ENCODE measurements at regions not wholly inside any gene's neighbourhood (a gene's known extent, or its start where the extent isn't known, plus 50 kb on each side); places are given as distances from the start of the nearest gene placed in this dataset.

GRCh38 chr6:78465059-78465634 lies 402.2 kb upstream of the IRAK1BP1 start:
- DNase-seq (no peak), ATAC-seq (no peak)
- Histone ChIP-seq H3K4me1 (ENCODE audit: low read depth) (no peaks in the 10 kb centered on the region), H3K4me3 (no peak overlapping the region), H3K36me3 (ENCODE audit: low read depth) (no peaks in the 10 kb centered on the region), H3K9me3 (no peaks in the 10 kb centered on the region)
- TF ChIP-seq CTCF (IDR thresholded peaks at IDR 0.05) = no peak
- intact Hi-C loops (cut with DNase I, micrococcal nuclease) = no loop called here

- Histone ChIP-seq H3K4me3 (no peak overlapping the region), H3K4me1 (ENCODE audit: low read depth) (no peaks in the 10 kb centered on the region), H3K36me3 (ENCODE audit: low read depth) (no peaks in the 10 kb centered on the region), H3K9me3 (no peaks in the 10 kb centered on the region)
- intact Hi-C loops (cut with DNase I, micrococcal nuclease) = no loop called here
- ATAC-seq = no peak
- no peak for TF ChIP-seq CTCF (IDR thresholded peaks at IDR 0.05)
- no peak for DNase-seq
Observed at GRCh38 chr6:78476561-78476960, 390.8 kb upstream of the IRAK1BP1 start.

- no peak for ATAC-seq
Observed at GRCh38 chr6:78482801-78483552, 384.4 kb upstream of the IRAK1BP1 start.

GRCh38 chr6:78483553-78484197 lies 383.7 kb upstream of the IRAK1BP1 start:
- TF ChIP-seq CTCF (IDR thresholded peaks at IDR 0.05) = no peak
- no peak for ATAC-seq
- DNase-seq = no peak
- H3K4me3 ChIP-seq = no peak overlapping the region
- no peaks in the 10 kb centered on the region for H3K36me3 ChIP-seq (ENCODE audit: low read depth)
- H3K4me1 ChIP-seq (ENCODE audit: low read depth) = no peaks in the 10 kb centered on the region
- intact Hi-C loops (cut with DNase I, micrococcal nuclease) = no loop called here
- H3K9me3 ChIP-seq = no peaks in the 10 kb centered on the region

More at GRCh38 chr6:78482801-78483552, 384.4 kb upstream of the IRAK1BP1 start:
- no peak for TF ChIP-seq CTCF (IDR thresholded peaks at IDR 0.05)
- no peak for DNase-seq
- Histone ChIP-seq H3K4me1 (ENCODE audit: low read depth) (no peaks in the 10 kb centered on the region), H3K9me3 (no peaks in the 10 kb centered on the region), H3K4me3 (no peak overlapping the region), H3K36me3 (ENCODE audit: low read depth) (no peaks in the 10 kb centered on the region)
- intact Hi-C loops (cut with DNase I, micrococcal nuclease) = no loop called here

GRCh38 chr6:78484198-78485064 lies 382.9 kb upstream of the IRAK1BP1 start:
- DNase-seq (no peak), ATAC-seq (no peak)
- Histone ChIP-seq H3K36me3 (ENCODE audit: low read depth) (no peaks in the 10 kb centered on the region), H3K4me3 (no peak overlapping the region), H3K9me3 (no peaks in the 10 kb centered on the region), H3K4me1 (ENCODE audit: low read depth) (no peaks in the 10 kb centered on the region)
- intact Hi-C loops (cut with DNase I, micrococcal nuclease) = no loop called here
- no peak for TF ChIP-seq CTCF (IDR thresholded peaks at IDR 0.05)

All from mucosa of descending colon (tissue), 3 donors.